Astrocyte of the cerebellum (primary cell): ENCODE measurements at regions not wholly inside any gene's neighbourhood (a gene's known extent, or its start where the extent isn't known, plus 50 kb on each side); places are given as distances from the start of the nearest gene placed in this dataset.
A peak's percentile ranks its signal among the peaks of the same experiment; 100 is the strongest.

Experiments used
- DNase-seq: peaks from one replicate; pipeline ENCODE4 v3.0.0-alpha.2; 2011; ENCODE audit warnings: low read depth
- H3K4me3 ChIP-seq: 2 replicates; pipeline ENCODE4 v1.5.1; 2011; ENCODE audit warnings: mild to moderate bottlenecking, low read depth, low read length, moderate library complexity
- in situ Hi-C: cut with HindIII; loops from 2 replicates; pipeline ENCODE4 v1.10.0; 2017; ENCODE audit warnings: low sequenced_read_pairs
- TF ChIP-seq, protein P1 (sequence below): IDR thresholded peaks from 2 replicates; pipeline ENCODE4 v1.5.1; 2012; ENCODE audit warnings: low read length, low read depth, moderate library complexity, mild to moderate bottlenecking; ENCODE audit errors: missing control alignments

DNA sequence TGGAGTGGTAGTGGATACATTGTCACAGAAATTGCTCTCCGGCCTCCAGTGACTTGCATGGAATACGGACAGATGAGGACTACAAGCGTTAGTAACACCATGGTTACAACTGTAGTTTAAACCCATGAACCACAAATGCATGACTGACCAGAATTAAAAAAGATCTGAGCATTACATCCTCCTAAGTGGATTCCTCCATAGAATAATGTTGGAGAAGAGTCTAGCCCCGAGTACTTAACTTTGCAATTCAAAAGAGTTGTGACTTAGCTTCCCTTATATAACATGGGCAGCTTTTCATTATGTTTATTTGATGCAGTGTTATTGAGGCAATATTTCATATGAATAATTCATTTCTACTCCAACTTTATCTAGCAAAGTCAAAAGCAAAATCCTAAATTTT lies 457.2 kb upstream of the TMPO start:
- TF ChIP-seq, protein P1, sequence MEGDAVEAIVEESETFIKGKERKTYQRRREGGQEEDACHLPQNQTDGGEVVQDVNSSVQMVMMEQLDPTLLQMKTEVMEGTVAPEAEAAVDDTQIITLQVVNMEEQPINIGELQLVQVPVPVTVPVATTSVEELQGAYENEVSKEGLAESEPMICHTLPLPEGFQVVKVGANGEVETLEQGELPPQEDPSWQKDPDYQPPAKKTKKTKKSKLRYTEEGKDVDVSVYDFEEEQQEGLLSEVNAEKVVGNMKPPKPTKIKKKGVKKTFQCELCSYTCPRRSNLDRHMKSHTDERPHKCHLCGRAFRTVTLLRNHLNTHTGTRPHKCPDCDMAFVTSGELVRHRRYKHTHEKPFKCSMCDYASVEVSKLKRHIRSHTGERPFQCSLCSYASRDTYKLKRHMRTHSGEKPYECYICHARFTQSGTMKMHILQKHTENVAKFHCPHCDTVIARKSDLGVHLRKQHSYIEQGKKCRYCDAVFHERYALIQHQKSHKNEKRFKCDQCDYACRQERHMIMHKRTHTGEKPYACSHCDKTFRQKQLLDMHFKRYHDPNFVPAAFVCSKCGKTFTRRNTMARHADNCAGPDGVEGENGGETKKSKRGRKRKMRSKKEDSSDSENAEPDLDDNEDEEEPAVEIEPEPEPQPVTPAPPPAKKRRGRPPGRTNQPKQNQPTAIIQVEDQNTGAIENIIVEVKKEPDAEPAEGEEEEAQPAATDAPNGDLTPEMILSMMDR, result no peak
- in situ Hi-C loops, result no loop called here
- DNase-seq, result no peak
- H3K4me3 ChIP-seq, result no peak overlapping the region

DNA sequence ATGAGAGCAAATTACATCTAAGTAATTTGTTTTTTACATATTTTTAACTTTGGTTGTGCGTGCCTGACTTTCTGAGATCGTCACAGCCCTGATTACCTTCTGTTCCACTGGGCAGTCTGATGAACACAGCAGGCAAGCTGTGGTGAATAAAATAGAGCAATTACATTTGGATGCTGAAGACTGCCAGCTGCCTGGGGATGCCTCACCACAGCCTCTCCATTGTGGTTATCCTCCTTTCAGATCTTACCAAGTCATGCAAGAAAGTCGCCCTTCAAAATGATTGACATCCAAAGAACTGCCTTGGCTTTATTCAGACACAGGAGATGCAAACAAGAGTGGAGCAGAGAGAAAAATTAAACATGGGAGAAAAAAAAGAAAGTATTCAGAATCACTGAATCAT lies 456.6 kb upstream of the TMPO start:
- no peak overlapping the region for H3K4me3 ChIP-seq
- TF ChIP-seq, protein P1, result no peak
- DNase-seq, result peak; percentile 83
- in situ Hi-C loops, result no loop called here

DNA sequence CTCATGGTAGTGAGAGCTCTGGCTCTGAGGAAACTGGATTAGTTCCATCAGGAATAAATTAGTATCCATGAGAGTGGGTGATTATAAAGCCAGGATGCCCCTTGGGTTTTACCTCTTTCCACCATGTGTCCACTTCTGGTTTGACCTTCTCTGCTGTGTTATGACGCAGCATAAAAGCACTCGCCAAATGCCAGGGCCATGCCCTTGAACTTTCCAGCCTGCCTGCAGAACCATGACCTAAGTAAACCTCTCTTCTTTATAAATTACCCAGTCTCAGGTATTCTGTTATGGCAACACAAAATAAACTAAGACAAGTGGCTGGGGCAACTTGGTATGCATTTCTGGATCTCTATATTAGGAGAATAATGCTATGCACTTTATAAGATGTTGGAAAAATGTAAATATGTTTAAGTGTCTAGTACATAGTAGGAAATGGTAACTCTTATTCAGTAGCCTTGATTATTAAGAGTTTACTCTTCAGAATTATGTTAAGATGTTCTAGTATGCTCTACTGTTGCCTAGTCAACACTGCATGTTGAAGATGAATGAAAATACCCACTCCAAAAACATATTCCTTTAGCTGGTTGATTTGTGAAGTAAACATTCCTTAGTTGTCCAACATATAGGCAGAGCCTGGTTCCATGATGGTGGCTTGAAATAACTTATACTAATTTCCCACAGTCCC lies 455.6 kb upstream of the TMPO start:
- in situ Hi-C loops, result no loop called here
- no peak overlapping the region for H3K4me3 ChIP-seq
- TF ChIP-seq, protein P1, result no peak
- no peak for DNase-seq

DNA sequence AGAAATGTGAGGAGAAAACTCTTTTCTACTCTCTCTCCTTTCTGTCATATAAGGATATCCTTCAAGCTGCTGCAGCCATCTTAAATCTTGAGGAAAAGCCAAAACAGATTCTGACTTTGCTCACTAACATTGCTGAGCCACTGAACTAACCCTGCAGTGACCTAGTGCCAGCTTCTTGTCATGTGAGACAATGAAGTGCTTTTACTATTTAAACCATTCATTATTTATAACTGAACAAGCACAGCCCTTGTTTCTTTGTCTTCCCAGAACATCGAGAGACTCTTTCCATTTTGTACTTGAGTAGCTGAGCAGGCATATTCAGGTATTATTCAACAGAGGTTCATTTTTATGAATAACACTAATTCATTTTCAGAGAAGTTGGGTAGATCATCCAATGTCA lies 455.0 kb upstream of the TMPO start:
- in situ Hi-C loops, result no loop called here
- DNase-seq, result no peak
- H3K4me3 ChIP-seq, result no peak overlapping the region
- TF ChIP-seq, protein P1, result no peak

DNA sequence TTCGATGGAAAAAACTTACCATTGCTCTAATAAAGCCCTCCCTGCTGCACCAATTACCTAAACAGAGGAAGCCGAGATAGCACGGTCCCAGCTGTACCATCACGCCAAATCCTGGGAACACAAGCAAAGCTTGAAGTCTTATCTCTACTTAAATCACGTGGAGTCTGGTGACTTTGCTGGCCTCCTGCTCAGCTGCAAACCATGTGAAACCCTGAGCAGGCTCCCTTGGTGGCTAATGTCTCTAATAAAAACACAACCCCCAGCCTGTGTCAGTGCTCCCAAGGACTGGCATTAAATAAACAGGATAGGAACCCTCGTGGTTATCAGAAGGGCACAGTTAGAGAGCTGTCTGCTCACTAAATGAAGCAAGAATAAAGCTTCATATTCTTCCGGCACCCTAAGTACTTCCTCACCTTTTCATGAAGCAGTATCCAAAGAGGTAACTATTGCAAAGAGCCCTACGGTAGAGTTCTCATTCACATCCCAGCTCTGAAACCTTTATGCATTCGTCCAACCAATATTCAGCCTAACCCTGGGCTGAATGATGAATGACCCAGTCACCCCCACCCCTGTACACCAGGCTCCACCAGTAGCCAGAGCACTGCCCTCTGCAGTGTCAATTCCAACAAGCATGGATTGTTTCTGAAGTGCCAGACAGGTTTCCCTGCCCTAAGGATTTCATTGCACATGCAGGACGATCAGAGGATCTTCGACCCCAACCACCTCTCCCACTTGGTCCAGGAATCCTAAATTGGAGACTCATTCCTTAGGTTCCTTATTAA lies 452.7 kb upstream of the TMPO start:
- TF ChIP-seq, protein P1, result no peak
- in situ Hi-C loops, result no loop called here
- DNase-seq, result no peak
- H3K4me3 ChIP-seq, result no peak overlapping the region

DNA sequence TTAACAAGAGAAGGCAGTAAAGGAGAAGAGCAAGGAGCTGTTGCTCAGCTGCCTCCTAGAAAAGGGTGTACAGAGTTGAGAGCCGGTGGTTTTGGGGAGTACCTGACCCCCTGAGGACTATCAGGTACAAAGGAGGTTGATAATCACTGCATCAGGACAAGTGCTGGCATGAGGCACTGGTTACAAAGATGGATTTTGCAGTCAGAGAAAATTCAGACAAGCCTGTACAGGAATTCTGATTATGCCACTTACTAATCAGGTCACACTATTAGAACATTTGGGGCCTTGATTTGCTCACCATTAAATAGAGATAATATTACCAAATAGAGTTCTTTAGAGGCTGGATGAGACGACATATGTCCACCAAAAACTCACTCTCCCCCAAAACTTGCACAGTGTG lies 450.9 kb upstream of the TMPO start:
- in situ Hi-C loops, result no loop called here
- TF ChIP-seq, protein P1, result no peak
- DNase-seq, result no peak
- H3K4me3 ChIP-seq, result no peak overlapping the region
